GF-D8 (cell line): ENCODE measurements at regions not wholly inside any gene's neighbourhood (a gene's known extent, or its start where the extent isn't known, plus 50 kb on each side); places are given as distances from the start of the nearest gene placed in this dataset.

Experiments used
- DNase-seq: peaks from one replicate; lab custom pipeline; 2025; lab: John Stamatoyannopoulos, UW

DNA sequence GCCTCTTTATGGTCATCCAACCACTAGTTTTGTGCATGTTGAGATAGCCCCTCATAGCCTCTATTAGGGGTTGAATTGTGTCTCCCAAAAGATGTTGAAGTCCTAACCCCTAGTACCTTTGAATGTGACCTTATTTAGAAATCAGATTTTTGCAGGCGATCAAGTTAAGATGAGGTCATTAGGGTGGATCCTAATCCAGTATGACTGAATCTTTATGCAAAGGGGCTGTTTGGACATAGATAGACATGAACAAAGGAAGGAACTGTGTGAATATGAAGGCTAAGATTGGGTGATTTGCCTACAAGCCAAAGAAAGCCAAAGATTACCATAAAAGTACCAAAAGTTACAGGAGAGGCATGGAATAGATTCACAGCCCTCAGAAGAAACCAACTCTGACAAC, 209.6 kb downstream of the NUAK1 start:
- no peak for DNase-seq

GRCh38 chr12:105930557-105931503, 207.9 kb downstream of the NUAK1 start:
- no peak for DNase-seq

- DNase-seq: no peak
These were observed 206.8 kb downstream of the NUAK1 start for GRCh38 chr12:105931762-105932570.

DNA sequence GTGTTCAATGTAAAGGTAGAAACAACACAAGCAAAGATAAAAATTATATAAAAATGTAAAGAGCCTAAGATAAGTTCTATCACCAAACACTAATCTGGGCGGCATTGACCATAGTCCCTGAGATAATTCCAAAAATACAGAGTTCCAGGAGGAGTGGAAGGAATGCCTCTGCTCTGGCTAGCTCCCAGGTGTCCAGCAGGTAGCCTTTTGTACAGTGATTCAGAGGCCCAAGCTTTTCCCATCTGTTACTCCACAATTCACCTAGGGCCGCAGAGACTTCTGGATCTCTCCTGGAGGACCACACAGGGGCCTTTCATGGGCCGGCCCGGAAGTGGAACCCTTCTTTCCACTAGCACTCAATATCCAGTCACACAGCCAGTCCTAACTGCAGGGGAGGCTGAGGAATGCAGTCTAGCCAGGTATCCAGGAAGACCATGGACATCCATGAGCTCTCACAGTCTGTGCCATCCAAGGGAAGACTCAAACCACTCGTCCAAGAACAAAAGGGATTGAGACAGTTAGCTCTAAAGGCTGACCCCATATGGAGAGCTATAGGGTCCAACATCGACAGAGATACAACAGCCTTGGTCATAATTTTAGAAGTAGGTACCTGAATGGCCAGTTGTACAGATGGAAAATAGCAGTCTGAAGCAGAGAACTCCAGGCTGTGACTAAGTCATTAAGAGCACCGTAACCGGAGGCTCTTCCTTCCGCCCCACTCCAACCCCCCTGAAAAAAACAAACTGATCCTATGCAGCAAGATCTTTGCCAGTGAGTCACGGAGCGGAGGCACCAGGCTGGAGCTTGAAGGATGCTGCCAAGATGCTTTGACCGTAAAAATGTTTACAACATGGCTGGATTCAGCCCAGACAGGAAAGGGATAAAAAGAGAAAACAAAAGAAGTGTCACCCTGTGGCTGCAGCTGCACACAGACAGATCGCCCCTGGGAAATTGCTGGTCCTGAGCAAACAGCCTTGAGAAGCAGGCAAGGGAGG, 204.8 kb downstream of the NUAK1 start:
- no peak for DNase-seq

- DNase-seq: no peak
These were observed 203.6 kb downstream of the NUAK1 start for GRCh38 chr12:105935106-105935505.

GRCh38 chr12:105935981-105936380, 202.8 kb downstream of the NUAK1 start:
- no peak for DNase-seq

- DNase-seq: no peak
These were observed 202.3 kb downstream of the NUAK1 start for GRCh38 chr12:105936496-105936895.

- DNase-seq: no peak
These were observed 201.7 kb downstream of the NUAK1 start for GRCh38 chr12:105937009-105937408.

- DNase-seq: no peak
These were observed 199.5 kb downstream of the NUAK1 start for GRCh38 chr12:105939181-105939721.

GRCh38 chr12:105942281-105942680, 196.5 kb downstream of the NUAK1 start:
- DNase-seq: no peak

DNA sequence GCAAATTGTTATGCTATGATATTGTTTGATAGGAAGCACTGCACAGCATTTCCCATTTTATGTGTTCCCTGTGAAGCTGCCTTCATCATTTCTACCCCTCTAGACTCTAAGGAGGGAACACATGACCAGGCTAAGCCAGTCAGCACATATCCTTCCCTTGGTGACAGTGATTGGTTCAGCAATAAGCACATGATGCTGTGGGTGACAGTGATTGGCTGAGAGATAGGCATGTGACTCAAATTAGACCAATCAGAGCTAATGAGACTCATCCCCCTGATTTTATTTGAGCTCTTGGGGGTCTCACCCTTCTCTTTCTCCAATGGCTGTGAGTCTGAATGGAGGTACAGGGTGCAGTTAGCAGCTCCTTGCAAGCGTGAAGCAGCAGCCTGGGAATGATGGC, 195.2 kb downstream of the NUAK1 start:
- DNase-seq: no peak

DNA sequence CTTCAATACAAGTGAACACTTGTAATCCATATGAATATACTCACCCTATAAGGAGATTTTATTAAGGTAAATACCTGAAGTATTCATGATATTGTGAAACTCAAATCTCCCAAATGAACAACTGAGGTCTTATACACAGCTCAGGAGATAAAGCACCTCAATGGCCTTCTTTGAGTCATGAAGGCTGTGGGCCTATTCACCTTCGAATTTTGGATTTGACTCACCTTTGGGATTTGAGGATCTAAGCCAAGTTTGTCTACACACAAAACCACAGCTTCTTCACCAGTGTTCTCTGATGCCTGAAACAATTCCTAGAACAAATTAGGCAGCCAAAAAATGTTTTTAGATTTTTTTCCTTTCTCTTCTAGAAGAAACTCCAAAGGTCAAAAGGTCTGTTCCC, 194.1 kb downstream of the NUAK1 start:
- no peak for DNase-seq

GRCh38 chr12:105945880-105946279, 192.9 kb downstream of the NUAK1 start:
- no peak for DNase-seq

DNA sequence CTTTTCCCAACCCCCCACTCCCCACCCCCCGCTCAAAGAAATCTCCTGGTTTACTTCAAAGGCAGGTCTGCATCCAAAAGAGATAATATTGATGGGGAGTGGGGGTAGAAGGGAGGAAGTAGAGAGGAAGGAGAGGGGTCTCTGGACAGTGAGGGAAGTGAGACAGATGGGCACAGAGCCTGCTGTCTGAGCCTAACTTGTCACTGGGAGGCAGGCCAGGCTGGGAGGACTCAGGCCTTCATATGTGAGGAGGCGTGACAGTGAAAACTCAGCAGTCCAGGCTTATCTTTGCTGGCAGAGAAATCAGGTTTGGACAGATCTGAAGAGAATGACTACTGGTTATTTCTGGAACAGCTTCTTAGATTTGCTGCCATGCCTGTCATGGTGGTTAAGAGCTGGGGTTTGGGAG, 192.3 kb downstream of the NUAK1 start:
- DNase-seq: no peak

DNA sequence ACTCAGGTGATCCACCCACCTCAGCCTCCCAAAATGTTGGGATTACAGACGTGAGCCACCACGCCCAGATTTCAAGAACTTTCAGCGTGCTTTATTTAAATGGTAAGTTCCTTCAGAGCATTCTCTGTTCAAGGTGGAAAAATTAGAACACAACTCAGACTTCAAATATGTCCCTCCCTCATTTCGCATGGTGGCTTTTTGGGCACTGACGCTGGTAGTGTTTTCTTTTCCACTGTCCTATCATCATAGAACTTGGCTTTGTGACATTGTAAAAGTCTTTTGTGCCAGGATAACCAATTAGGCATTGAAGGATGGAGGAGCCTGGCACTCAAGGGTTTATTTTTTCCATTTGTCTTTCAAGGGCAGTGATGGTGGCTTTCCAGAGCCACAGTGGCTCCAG, 190.8 kb downstream of the NUAK1 start:
- DNase-seq: no peak

GRCh38 chr12:105948331-105948730, 190.4 kb downstream of the NUAK1 start:
- no peak for DNase-seq

DNA sequence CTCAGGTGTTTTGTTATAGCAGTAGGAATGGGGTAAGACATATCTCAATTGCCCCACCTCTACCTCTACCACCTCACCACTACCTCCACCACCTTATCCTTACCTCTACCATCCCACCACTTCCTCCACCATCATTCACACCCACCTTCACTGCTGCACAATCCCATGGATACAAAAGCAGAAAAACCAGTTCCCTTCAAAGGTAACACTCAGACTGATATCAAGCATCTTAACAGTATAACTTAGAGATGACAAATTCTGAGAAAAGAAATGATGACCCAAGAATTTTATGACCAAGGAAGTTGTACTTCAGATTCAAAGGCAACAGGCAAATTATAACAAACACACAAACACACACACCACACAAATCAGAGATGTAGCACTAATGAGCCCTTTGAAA, 189.4 kb downstream of the NUAK1 start:
- DNase-seq: no peak

- DNase-seq: no peak
These were observed 187.0 kb downstream of the NUAK1 start for GRCh38 chr12:105951732-105952131.

- no peak for DNase-seq
These were observed 183.5 kb downstream of the NUAK1 start for GRCh38 chr12:105954951-105955931.

GRCh38 chr12:105955976-105956375, 182.8 kb downstream of the NUAK1 start:
- no peak for DNase-seq
